Stimulated activated naive B cell treated with anti-CD40 and anti-IgM and Interleukin-4, amounts not matched to agents 10 μg/mL and 1 μg/mL and 100 μg/mL, for 72 hours (primary cell): ENCODE measurements at regions not wholly inside any gene's neighbourhood (a gene's known extent, or its start where the extent isn't known, plus 50 kb on each side); places are given as distances from the start of the nearest gene placed in this dataset.

Source experiments
- ATAC-seq, 2 donors: fragments of 150-1000 bp; cut with Tn5 transposase; replicated peaks; 2 replicates each; pipeline ENCODE4 v1.10.0; 2021; ENCODE audit warnings: moderate library complexity in 1 of 2
- DNase-seq: peaks from one replicate; pipeline ENCODE4 v3.0.0; 2021
- H3K27ac Mint-ChIP-seq: one replicate; pipeline ENCODE4 v1.8.0; 2022; ENCODE audit warnings: mild to moderate bottlenecking, mixed read lengths
- H3K27me3 Mint-ChIP-seq, 2 donors: one replicate each; pipeline ENCODE4 v1.8.0; 2022; ENCODE audit warnings: mixed read lengths in 2 of 2
- H3K36me3 Mint-ChIP-seq, 2 donors: one replicate each; pipeline ENCODE4 v1.8.0; 2022; ENCODE audit warnings: mixed read lengths in 2 of 2, mild to moderate bottlenecking in 1 of 2
- H3K4me1 Mint-ChIP-seq, 2 donors: one replicate each; pipeline ENCODE4 v1.8.0; 2022; ENCODE audit warnings: mixed read lengths in 2 of 2, mild to moderate bottlenecking in 1 of 2
- H3K4me3 Mint-ChIP-seq, 2 donors: one replicate each; pipeline ENCODE4 v1.8.0; 2022; ENCODE audit warnings: mild to moderate bottlenecking in 2 of 2, mixed read lengths in 2 of 2, moderate library complexity in 1 of 2
- H3K9me3 Mint-ChIP-seq, 2 donors: one replicate each; pipeline ENCODE4 v1.8.0; 2022; ENCODE audit warnings: mixed read lengths in 2 of 2, mild to moderate bottlenecking in 1 of 2

- ATAC-seq (no peak), DNase-seq (no peak)
- H3K4me3 Mint-ChIP-seq: no peak overlapping the region
- no peaks in the 10 kb centered on the region for H3K27me3 Mint-ChIP-seq
- H3K36me3 Mint-ChIP-seq: no peaks in the 10 kb centered on the region
- H3K4me1 Mint-ChIP-seq: no peaks in the 10 kb centered on the region
- H3K9me3 Mint-ChIP-seq: peaks cover 0 to 2% of the 10 kb centered on the region in 2 donors
- H3K27ac Mint-ChIP-seq: no peak overlapping the region
Measured at GRCh38 chr4:89551191-89551590, 243.6 kb upstream of the GPRIN3 start.

- Mint-ChIP-seq H3K27ac (no peak overlapping the region), H3K36me3 (no peaks in the 10 kb centered on the region), H3K27me3 (no peaks in the 10 kb centered on the region), H3K4me3 (no peak overlapping the region), H3K9me3 (peaks cover 4 to 5% of the 10 kb centered on the region in 2 donors), H3K4me1 (no peaks in the 10 kb centered on the region)
- DNase-seq: no peak
- ATAC-seq: no peak
Measured at GRCh38 chr4:89549907-89550306, 242.3 kb upstream of the GPRIN3 start.

GRCh38 chr4:89545315-89545714, 237.7 kb upstream of the GPRIN3 start:
- Mint-ChIP-seq H3K36me3 (peaks cover 0 to 2% of the 10 kb centered on the region in 2 donors), H3K27ac (no peak overlapping the region), H3K4me1 (peaks cover under 1 to 5% of the 10 kb centered on the region in 2 donors), H3K27me3 (no peaks in the 10 kb centered on the region), H3K9me3 (peaks cover 16% of the 10 kb centered on the region in 2 donors), H3K4me3 (no peak overlapping the region)
- DNase-seq (no peak), ATAC-seq (no peak)

- Mint-ChIP-seq H3K4me1 (peaks cover 4 to 17% of the 10 kb centered on the region in 2 donors), H3K27me3 (no peaks in the 10 kb centered on the region), H3K36me3 (peaks cover 0 to 2% of the 10 kb centered on the region in 2 donors), H3K9me3 (peaks cover 16% of the 10 kb centered on the region in 2 donors), H3K27ac (no peak overlapping the region), H3K4me3 (no peak overlapping the region)
- DNase-seq (no peak), ATAC-seq (no peak)
Measured at GRCh38 chr4:89541998-89542397, 234.4 kb upstream of the GPRIN3 start.

GRCh38 chr4:89539797-89540711, 232.5 kb upstream of the GPRIN3 start:
- no peak for DNase-seq
- Mint-ChIP-seq H3K4me1 (peaks cover 4 to 17% of the 10 kb centered on the region in 2 donors), H3K27me3 (peaks cover 0 to 6% of the 10 kb centered on the region in 2 donors), H3K4me3 (peak overlapping the region in 1 of 2 donors; percentile 7), H3K27ac (peak overlapping the region; percentile 34), H3K9me3 (peaks cover 11 to 13% of the 10 kb centered on the region in 2 donors), H3K36me3 (peaks cover 0 to 2% of the 10 kb centered on the region in 2 donors)
- ATAC-seq: peak; percentile 64 to 72

GRCh38 chr4:89539374-89539773, 231.8 kb upstream of the GPRIN3 start:
- DNase-seq (no peak), ATAC-seq (no peak)
- peaks cover 0 to 2% of the 10 kb centered on the region in 2 donors for H3K36me3 Mint-ChIP-seq
- H3K27ac Mint-ChIP-seq: no peak overlapping the region
- peaks cover 0 to 6% of the 10 kb centered on the region in 2 donors for H3K27me3 Mint-ChIP-seq
- H3K9me3 Mint-ChIP-seq: peaks cover 10 to 11% of the 10 kb centered on the region in 2 donors
- H3K4me1 Mint-ChIP-seq: peaks cover 4 to 17% of the 10 kb centered on the region in 2 donors
- no peak overlapping the region for H3K4me3 Mint-ChIP-seq

GRCh38 chr4:89538886-89539285, 231.3 kb upstream of the GPRIN3 start:
- Mint-ChIP-seq H3K4me1 (peaks cover 4 to 17% of the 10 kb centered on the region in 2 donors), H3K9me3 (peaks cover 7 to 9% of the 10 kb centered on the region in 2 donors), H3K27ac (no peak overlapping the region), H3K27me3 (peaks cover 0 to 6% of the 10 kb centered on the region in 2 donors), H3K36me3 (peaks cover 0 to 2% of the 10 kb centered on the region in 2 donors), H3K4me3 (no peak overlapping the region)
- no peak for ATAC-seq
- no peak for DNase-seq

- H3K27ac Mint-ChIP-seq: no peak overlapping the region
- peaks cover 0 to 6% of the 10 kb centered on the region in 2 donors for H3K27me3 Mint-ChIP-seq
- H3K4me1 Mint-ChIP-seq: peaks cover 4 to 17% of the 10 kb centered on the region in 2 donors
- ATAC-seq: no peak
- no peak for DNase-seq
- H3K9me3 Mint-ChIP-seq: peaks cover 4 to 7% of the 10 kb centered on the region in 2 donors
- no peak overlapping the region for H3K4me3 Mint-ChIP-seq
- H3K36me3 Mint-ChIP-seq: no peaks in the 10 kb centered on the region
Measured at GRCh38 chr4:89538171-89538570, 230.6 kb upstream of the GPRIN3 start.

GRCh38 chr4:89537281-89537680, 229.7 kb upstream of the GPRIN3 start:
- Mint-ChIP-seq H3K4me1 (peaks cover 4 to 17% of the 10 kb centered on the region in 2 donors), H3K9me3 (peaks cover 0 to 1% of the 10 kb centered on the region in 2 donors), H3K36me3 (no peaks in the 10 kb centered on the region), H3K27ac (no peak overlapping the region), H3K27me3 (peaks cover 0 to 6% of the 10 kb centered on the region in 2 donors), H3K4me3 (no peak overlapping the region)
- ATAC-seq: no peak
- DNase-seq: no peak

- no peak overlapping the region for H3K4me3 Mint-ChIP-seq
- peaks cover 0 to 1% of the 10 kb centered on the region in 2 donors for H3K9me3 Mint-ChIP-seq
- peaks cover 3 to 12% of the 10 kb centered on the region in 2 donors for H3K4me1 Mint-ChIP-seq
- ATAC-seq: no peak
- no peak overlapping the region for H3K27ac Mint-ChIP-seq
- H3K27me3 Mint-ChIP-seq: peaks cover 0 to 6% of the 10 kb centered on the region in 2 donors
- DNase-seq: no peak
- H3K36me3 Mint-ChIP-seq: no peaks in the 10 kb centered on the region
Measured at GRCh38 chr4:89535251-89535650, 227.7 kb upstream of the GPRIN3 start.

GRCh38 chr4:89534356-89534755, 226.8 kb upstream of the GPRIN3 start:
- Mint-ChIP-seq H3K4me1 (peaks cover 0 to 3% of the 10 kb centered on the region in 2 donors), H3K9me3 (peaks cover 0 to 1% of the 10 kb centered on the region in 2 donors), H3K36me3 (no peaks in the 10 kb centered on the region), H3K27ac (no peak overlapping the region), H3K4me3 (no peak overlapping the region), H3K27me3 (peaks cover 0 to 6% of the 10 kb centered on the region in 2 donors)
- ATAC-seq (no peak), DNase-seq (no peak)

GRCh38 chr4:89531932-89532640, 224.5 kb upstream of the GPRIN3 start:
- Mint-ChIP-seq H3K27me3 (peaks cover 0 to 6% of the 10 kb centered on the region in 2 donors), H3K4me3 (no peak overlapping the region), H3K36me3 (no peaks in the 10 kb centered on the region), H3K27ac (no peak overlapping the region), H3K4me1 (peaks cover 0 to 5% of the 10 kb centered on the region in 2 donors), H3K9me3 (peaks cover 0 to 1% of the 10 kb centered on the region in 2 donors)
- ATAC-seq: no peak
- DNase-seq: no peak

- Mint-ChIP-seq H3K9me3 (no peaks in the 10 kb centered on the region), H3K4me1 (peaks cover 0 to 5% of the 10 kb centered on the region in 2 donors), H3K4me3 (no peak overlapping the region), H3K36me3 (no peaks in the 10 kb centered on the region), H3K27ac (no peak overlapping the region), H3K27me3 (no peaks in the 10 kb centered on the region)
- DNase-seq (no peak), ATAC-seq (peak in 1 of 2 donors; percentile 23)
Measured at GRCh38 chr4:89528526-89529133, 221.0 kb upstream of the GPRIN3 start.

- peaks cover 0 to 8% of the 10 kb centered on the region in 2 donors for H3K27me3 Mint-ChIP-seq
- no peak for DNase-seq
- no peaks in the 10 kb centered on the region for H3K9me3 Mint-ChIP-seq
- ATAC-seq: no peak
- H3K4me3 Mint-ChIP-seq: no peak overlapping the region
- H3K36me3 Mint-ChIP-seq: no peaks in the 10 kb centered on the region
- no peak overlapping the region for H3K27ac Mint-ChIP-seq
- no peaks in the 10 kb centered on the region for H3K4me1 Mint-ChIP-seq
Measured at GRCh38 chr4:89521826-89522225, 214.2 kb upstream of the GPRIN3 start.
